ENCODE measurements at regions not wholly inside any gene's neighbourhood (a gene's known extent, or its start where the extent isn't known, plus 50 kb on each side); places are given as distances from the start of the nearest gene placed in this dataset.

- Histone ChIP-seq H3K4me3 (ENCODE audit: insufficient read depth, low read depth, low read length, poor library complexity, severe bottlenecking) (no peak overlapping the region), H3K27me3 (replicated peaks; ENCODE audit: control insufficient read depth, insufficient read depth, low read length, poor library complexity, severe bottlenecking) (no peaks in the 10 kb centered on the region), H3K4me1 (ENCODE audit: control insufficient read depth, insufficient read depth, low read length, poor library complexity, severe bottlenecking) (no peaks in the 10 kb centered on the region), H3K27ac (ENCODE audit: insufficient read depth, low read length, poor library complexity, severe bottlenecking) (no peak overlapping the region), H3K36me3 (ENCODE audit: control insufficient read depth, insufficient read depth, low read length) (no peaks in the 10 kb centered on the region), H3K9me3 (ENCODE audit: control insufficient read depth, low read length) (no peaks in the 10 kb centered on the region)
- DNase-seq = no peak
Observed at GRCh38 chr2:205902041-205902899, 183.7 kb downstream of the INO80D start.

DNA sequence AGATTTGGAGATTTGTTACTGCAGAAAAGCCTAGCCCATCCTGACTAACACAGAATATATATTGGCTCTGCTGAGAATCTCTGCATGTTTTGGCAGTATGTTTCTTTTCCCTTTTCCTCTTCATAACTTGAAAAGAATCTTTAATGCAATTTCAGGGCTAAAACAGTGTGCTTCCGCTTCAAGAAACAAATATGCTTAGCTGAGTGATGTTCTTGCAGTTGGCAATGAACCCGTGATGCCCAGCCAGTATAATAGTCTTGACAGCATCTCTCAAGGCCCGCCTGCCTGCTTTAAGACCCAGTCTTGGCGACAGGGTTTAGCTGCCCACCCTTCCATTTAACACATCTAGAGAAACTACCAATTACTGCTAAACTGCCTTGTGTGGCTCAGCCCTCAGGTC lies 184.5 kb downstream of the INO80D start:
- DNase-seq = no peak
- no peak overlapping the region for H3K4me3 ChIP-seq (ENCODE audit: insufficient read depth, low read depth, low read length, poor library complexity, severe bottlenecking)
- no peak overlapping the region for H3K27ac ChIP-seq (ENCODE audit: insufficient read depth, low read length, poor library complexity, severe bottlenecking)
- H3K9me3 ChIP-seq (ENCODE audit: control insufficient read depth, low read length) = no peaks in the 10 kb centered on the region
- no peaks in the 10 kb centered on the region for H3K4me1 ChIP-seq (ENCODE audit: control insufficient read depth, insufficient read depth, low read length, poor library complexity, severe bottlenecking)
- no peaks in the 10 kb centered on the region for H3K27me3 ChIP-seq (replicated peaks; ENCODE audit: control insufficient read depth, insufficient read depth, low read length, poor library complexity, severe bottlenecking)
- H3K36me3 ChIP-seq (ENCODE audit: control insufficient read depth, insufficient read depth, low read length) = no peaks in the 10 kb centered on the region

DNA sequence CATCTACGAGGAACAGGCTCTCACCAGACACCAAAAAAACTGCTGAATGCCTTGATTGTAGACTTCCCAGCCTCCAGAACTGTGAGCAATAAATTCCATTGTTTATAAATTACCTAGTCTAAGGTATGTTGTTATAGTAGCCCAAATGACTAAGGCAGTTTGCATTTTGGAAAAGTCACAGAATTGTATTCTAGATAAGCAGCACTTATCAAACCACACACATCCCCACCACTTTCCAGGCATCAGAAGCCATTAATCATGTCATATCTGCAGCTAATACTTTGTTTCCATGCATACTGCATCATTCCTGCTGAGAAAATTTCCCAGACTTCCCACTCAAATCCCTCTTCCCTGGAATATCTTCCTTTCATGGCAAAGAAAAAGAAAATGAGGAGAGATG lies 187.2 kb downstream of the INO80D start:
- Histone ChIP-seq H3K27me3 (replicated peaks; ENCODE audit: control insufficient read depth, insufficient read depth, low read length, poor library complexity, severe bottlenecking) (no peaks in the 10 kb centered on the region), H3K27ac (ENCODE audit: insufficient read depth, low read length, poor library complexity, severe bottlenecking) (no peak overlapping the region), H3K4me3 (ENCODE audit: insufficient read depth, low read depth, low read length, poor library complexity, severe bottlenecking) (no peak overlapping the region), H3K4me1 (ENCODE audit: control insufficient read depth, insufficient read depth, low read length, poor library complexity, severe bottlenecking) (no peaks in the 10 kb centered on the region), H3K36me3 (ENCODE audit: control insufficient read depth, insufficient read depth, low read length) (no peaks in the 10 kb centered on the region), H3K9me3 (ENCODE audit: control insufficient read depth, low read length) (no peaks in the 10 kb centered on the region)
- DNase-seq = no peak

- Histone ChIP-seq H3K4me3 (ENCODE audit: insufficient read depth, low read depth, low read length, poor library complexity, severe bottlenecking) (no peak overlapping the region), H3K27me3 (replicated peaks; ENCODE audit: control insufficient read depth, insufficient read depth, low read length, poor library complexity, severe bottlenecking) (no peaks in the 10 kb centered on the region), H3K27ac (ENCODE audit: insufficient read depth, low read length, poor library complexity, severe bottlenecking) (no peak overlapping the region), H3K9me3 (ENCODE audit: control insufficient read depth, low read length) (no peaks in the 10 kb centered on the region), H3K36me3 (ENCODE audit: control insufficient read depth, insufficient read depth, low read length) (no peaks in the 10 kb centered on the region), H3K4me1 (ENCODE audit: control insufficient read depth, insufficient read depth, low read length, poor library complexity, severe bottlenecking) (no peaks in the 10 kb centered on the region)
- DNase-seq = no peak
Observed at GRCh38 chr2:205895981-205896655, 189.9 kb downstream of the INO80D start.

DNA sequence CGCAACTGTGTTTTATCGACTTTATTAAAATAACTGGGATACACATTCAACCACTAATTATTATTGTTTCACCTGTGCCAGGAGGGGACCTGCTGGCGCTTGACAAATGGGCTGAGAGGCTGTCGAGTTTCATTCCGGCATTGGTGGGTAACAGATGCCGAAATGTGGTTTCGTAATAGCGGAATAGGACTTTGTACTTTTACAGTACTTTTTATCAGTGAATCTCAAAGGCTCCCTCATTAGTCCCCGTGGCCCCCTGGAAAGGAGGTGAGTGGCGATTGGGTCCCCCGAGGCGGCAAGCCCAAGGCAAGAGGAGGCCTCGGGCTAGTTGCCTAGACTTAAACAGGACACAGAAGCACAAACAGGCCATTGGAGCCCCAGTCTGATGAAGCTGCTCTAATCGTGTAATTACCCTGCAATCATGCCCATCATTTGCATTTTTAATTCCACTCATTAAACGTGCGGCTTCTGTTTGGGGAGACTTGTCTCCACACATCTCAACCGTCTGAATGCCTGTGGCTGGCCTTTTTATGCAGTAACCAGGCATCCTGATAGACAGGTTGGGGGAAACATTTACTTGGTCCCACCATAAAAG lies 193.2 kb downstream of the INO80D start:
- H3K9me3 ChIP-seq (ENCODE audit: control insufficient read depth, low read length) = no peaks in the 10 kb centered on the region
- H3K4me3 ChIP-seq (ENCODE audit: insufficient read depth, low read depth, low read length, poor library complexity, severe bottlenecking) = no peak overlapping the region
- no peak overlapping the region for H3K27ac ChIP-seq (ENCODE audit: insufficient read depth, low read length, poor library complexity, severe bottlenecking)
- H3K27me3 ChIP-seq (replicated peaks; ENCODE audit: control insufficient read depth, insufficient read depth, low read length, poor library complexity, severe bottlenecking) = no peaks in the 10 kb centered on the region
- DNase-seq = no peak
- no peaks in the 10 kb centered on the region for H3K36me3 ChIP-seq (ENCODE audit: control insufficient read depth, insufficient read depth, low read length)
- H3K4me1 ChIP-seq (ENCODE audit: control insufficient read depth, insufficient read depth, low read length, poor library complexity, severe bottlenecking) = no peaks in the 10 kb centered on the region

- Histone ChIP-seq H3K4me1 (ENCODE audit: control insufficient read depth, insufficient read depth, low read length, poor library complexity, severe bottlenecking) (no peaks in the 10 kb centered on the region), H3K4me3 (ENCODE audit: insufficient read depth, low read depth, low read length, poor library complexity, severe bottlenecking) (no peak overlapping the region), H3K36me3 (ENCODE audit: control insufficient read depth, insufficient read depth, low read length) (no peaks in the 10 kb centered on the region), H3K27ac (ENCODE audit: insufficient read depth, low read length, poor library complexity, severe bottlenecking) (no peak overlapping the region), H3K27me3 (replicated peaks; ENCODE audit: control insufficient read depth, insufficient read depth, low read length, poor library complexity, severe bottlenecking) (no peaks in the 10 kb centered on the region), H3K9me3 (ENCODE audit: control insufficient read depth, low read length) (no peaks in the 10 kb centered on the region)
- no peak for DNase-seq
Observed at GRCh38 chr2:205892251-205892655, 193.7 kb downstream of the INO80D start.

GRCh38 chr2:205889114-205889513 lies 196.9 kb downstream of the INO80D start:
- H3K27ac ChIP-seq (ENCODE audit: insufficient read depth, low read length, poor library complexity, severe bottlenecking) = no peak overlapping the region

GRCh38 chr2:205887637-205888036 lies 198.3 kb downstream of the INO80D start:
- no peaks in the 10 kb centered on the region for H3K27me3 ChIP-seq (replicated peaks; ENCODE audit: control insufficient read depth, insufficient read depth, low read length, poor library complexity, severe bottlenecking)
- no peak overlapping the region for H3K4me3 ChIP-seq (ENCODE audit: insufficient read depth, low read depth, low read length, poor library complexity, severe bottlenecking)
- no peak overlapping the region for H3K27ac ChIP-seq (ENCODE audit: insufficient read depth, low read length, poor library complexity, severe bottlenecking)
- H3K9me3 ChIP-seq (ENCODE audit: control insufficient read depth, low read length) = no peaks in the 10 kb centered on the region
- no peaks in the 10 kb centered on the region for H3K4me1 ChIP-seq (ENCODE audit: control insufficient read depth, insufficient read depth, low read length, poor library complexity, severe bottlenecking)
- H3K36me3 ChIP-seq (ENCODE audit: control insufficient read depth, insufficient read depth, low read length) = no peaks in the 10 kb centered on the region
- no peak for DNase-seq

More at GRCh38 chr2:205889114-205889513, 196.9 kb downstream of the INO80D start:
- H3K36me3 ChIP-seq (ENCODE audit: control insufficient read depth, insufficient read depth, low read length) = no peaks in the 10 kb centered on the region
- no peak overlapping the region for H3K4me3 ChIP-seq (ENCODE audit: insufficient read depth, low read depth, low read length, poor library complexity, severe bottlenecking)
- no peaks in the 10 kb centered on the region for H3K9me3 ChIP-seq (ENCODE audit: control insufficient read depth, low read length)
- DNase-seq = no peak
- H3K4me1 ChIP-seq (ENCODE audit: control insufficient read depth, insufficient read depth, low read length, poor library complexity, severe bottlenecking) = no peaks in the 10 kb centered on the region
- no peaks in the 10 kb centered on the region for H3K27me3 ChIP-seq (replicated peaks; ENCODE audit: control insufficient read depth, insufficient read depth, low read length, poor library complexity, severe bottlenecking)

- no peaks in the 10 kb centered on the region for H3K27me3 ChIP-seq (replicated peaks; ENCODE audit: control insufficient read depth, insufficient read depth, low read length, poor library complexity, severe bottlenecking)
- H3K36me3 ChIP-seq (ENCODE audit: control insufficient read depth, insufficient read depth, low read length) = no peaks in the 10 kb centered on the region
- no peak overlapping the region for H3K27ac ChIP-seq (ENCODE audit: insufficient read depth, low read length, poor library complexity, severe bottlenecking)
- H3K9me3 ChIP-seq (ENCODE audit: control insufficient read depth, low read length) = no peaks in the 10 kb centered on the region
- no peak overlapping the region for H3K4me3 ChIP-seq (ENCODE audit: insufficient read depth, low read depth, low read length, poor library complexity, severe bottlenecking)
- no peaks in the 10 kb centered on the region for H3K4me1 ChIP-seq (ENCODE audit: control insufficient read depth, insufficient read depth, low read length, poor library complexity, severe bottlenecking)
- DNase-seq = peak in 2 of 3 donors; percentile 5 to 17
Observed at GRCh38 chr2:205885492-205886099, 200.4 kb downstream of the INO80D start.
